CD1c-positive myeloid dendritic cell (primary cell): ENCODE measurements at regions not wholly inside any gene's neighbourhood (a gene's known extent, or its start where the extent isn't known, plus 50 kb on each side); places are given as distances from the start of the nearest gene placed in this dataset.

ENCODE experiments used
- DNase-seq: peaks from one replicate; pipeline ENCODE4 v3.0.0-alpha.2; 2016; ENCODE audit errors: extremely low spot score

DNA sequence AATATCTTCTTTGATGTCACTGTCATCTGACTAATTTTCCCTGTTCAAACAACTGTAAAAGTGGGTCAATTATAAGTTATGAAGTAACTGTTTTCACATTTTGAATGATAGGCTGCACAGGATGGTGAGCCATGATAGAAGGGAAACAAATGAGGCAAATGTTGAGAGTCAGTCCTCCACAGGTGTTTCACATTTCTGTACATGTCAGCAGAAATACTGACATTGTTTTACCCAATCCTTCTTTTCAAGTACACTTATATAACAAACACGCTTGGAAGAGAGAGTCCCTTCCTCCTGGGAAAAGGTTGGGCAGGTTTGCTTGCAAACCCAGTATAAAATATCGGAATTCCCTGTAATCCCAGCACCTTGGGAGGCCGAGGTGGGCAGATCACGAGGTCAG is 1251.5 kb downstream of the SLC16A7 start:
- DNase-seq: no peak

DNA sequence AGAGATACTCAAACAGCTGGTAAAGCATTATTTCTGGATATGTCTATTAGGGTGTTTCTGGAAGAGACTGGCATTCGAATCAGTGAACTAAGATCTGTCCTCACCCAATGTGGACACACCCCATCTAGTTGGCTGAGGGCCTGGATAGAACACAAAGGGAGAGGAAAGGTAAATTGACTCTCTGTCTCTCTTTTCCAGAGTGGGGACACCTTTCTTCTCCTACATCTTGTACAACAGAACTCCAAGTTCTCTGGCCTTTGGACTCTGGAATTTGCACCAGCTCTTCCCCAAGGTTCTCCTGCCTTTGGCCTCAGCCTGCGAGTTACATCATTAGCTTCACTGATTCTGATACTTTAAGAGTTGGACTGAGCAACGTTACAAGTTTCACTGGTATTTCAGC is 1253.9 kb downstream of the SLC16A7 start:
- DNase-seq: no peak

DNA sequence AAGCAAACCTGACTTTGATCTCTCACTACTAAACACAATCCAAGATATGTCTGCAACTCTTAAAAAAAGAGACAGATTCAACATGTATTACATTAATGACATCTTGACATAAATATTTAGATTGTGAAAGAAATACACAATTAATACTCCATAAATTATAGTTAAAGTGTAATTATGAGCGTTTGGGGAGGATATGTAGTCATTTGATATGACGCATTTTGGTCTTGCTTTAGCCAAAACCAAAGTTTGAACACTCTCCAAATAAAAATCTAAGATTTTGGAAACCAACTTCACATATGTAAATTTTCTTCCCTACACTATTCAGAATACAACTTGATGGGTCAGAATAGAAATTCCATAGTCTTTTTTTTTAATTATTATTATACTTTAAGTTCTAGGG is 1257.6 kb downstream of the SLC16A7 start:
- no peak for DNase-seq

DNA sequence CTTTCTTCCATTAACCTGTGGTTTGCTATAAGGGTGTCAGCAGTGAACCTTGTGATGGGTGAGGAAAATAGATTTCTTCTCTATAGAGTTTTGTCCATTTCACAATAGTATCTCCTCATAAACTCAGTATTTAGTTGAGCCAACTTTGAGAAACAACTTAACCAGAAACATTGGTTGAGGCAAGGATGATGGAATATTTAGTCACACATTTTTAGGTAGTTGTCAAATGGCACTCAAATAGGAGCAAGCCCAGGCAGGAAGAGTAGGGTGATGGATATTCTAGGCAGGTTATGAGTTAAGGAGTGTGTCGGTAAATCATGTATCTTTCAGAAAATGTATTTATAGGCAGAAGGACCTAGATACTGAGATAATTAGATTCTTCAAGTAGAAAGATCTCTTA is 1267.6 kb downstream of the SLC16A7 start:
- no peak for DNase-seq

DNA sequence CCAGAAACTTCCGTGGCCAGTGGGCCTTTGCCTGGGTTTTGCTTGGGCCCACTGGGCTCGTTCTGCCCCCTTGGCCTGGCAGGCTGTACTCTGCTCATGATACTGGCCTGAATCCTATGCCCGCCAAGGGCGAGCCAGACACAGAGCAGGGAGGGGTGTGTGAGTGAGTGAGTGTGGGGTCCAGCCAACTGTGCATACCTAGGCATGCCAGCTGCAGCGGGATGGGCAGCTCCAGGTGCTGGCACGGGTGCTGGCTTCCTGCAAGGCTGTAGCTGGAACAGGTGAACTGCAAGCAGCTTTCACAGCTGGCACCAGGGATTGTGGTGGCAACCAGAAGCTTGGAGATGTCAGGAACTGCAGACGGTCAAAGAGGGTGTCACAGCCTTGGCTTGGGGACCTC is 1276.4 kb downstream of the SLC16A7 start:
- DNase-seq: no peak

DNA sequence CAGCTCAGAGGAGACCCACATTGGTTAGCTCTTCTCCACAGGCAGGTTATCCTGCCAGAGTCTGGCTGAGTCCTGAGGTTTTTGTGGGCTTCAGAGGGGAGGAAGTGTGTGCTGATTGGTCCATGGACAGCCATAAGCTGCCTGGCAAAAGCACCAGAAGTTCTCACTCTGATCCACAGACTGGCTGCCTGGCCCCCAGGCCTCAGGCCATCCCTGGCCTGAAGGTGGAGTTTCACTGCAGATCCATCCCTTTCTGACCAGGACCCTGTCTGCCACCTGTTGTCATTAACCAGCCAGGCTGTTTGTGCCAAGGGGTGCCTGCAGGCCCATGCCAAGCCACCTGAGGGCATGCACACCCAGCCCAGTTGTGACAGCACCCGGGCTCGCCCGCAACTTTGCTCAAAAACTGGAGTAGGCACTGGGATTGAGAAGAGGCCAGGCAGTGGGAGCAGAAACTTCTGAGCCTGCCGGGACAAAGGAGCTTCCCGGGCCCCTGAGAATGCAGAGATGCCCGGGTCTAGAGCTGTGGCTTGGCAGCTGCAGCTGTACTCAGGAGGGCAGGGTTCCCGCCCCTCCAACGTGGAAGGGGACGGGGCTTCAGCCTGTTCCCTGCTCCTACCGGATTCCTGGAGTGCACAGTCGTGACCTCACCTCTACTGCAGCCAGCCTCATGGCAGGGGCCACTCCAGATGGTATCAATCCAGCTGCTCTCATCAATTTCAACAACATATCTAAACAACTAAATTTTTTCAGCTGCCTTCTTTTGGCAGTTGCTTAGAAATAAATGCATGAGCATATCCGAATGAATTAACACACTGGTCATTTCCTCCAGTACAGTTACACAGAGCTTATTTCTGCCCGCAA is 1277.3 kb downstream of the SLC16A7 start:
- DNase-seq: no peak

DNA sequence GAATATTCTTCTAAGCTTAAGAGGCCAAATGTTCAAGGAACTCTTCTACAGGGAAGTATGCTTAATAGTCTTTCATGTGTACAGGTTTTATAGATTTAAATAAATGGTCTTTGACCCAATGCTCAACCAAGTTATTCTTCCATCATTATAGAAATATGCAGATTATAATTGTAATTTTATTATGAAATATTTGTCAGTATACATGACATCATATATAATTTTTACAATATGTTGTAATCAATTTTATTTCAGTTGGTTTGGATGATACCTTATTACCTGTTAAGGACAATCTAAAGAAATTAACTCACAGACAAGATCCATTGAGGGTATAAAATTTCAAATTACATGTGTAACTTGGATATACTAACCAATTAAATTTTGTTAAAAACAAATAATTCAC is 1278.3 kb downstream of the SLC16A7 start:
- no peak for DNase-seq

DNA sequence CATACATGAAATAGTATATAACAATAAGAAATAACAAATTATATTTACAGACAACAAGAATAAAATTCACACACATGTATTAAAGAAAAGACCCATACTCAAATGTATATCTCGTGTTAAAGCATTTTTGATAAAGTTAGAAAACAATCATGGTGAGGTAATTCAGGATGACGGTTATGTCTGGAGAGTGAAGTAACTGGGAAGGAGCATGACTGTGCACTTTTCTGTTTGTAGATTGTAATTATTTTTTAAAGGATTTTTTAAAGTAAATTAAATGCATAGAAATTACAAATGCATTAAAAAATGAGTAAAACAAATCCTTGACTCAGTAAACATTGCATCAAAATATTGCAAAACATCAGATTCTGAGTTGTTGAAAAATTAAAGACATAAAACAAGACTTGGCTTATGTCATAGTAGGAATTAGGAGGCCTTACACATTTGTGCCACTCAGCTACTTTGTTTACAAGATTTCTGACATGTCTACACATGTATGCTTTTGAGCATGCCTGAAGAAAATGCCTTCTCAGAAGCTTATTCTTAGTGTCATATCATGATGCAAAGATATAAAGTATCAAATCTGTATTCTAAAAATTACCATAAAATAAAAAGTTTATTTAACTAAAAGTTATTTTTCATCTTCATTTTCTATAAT is 1325.1 kb downstream of the SLC16A7 start:
- DNase-seq: no peak

DNA sequence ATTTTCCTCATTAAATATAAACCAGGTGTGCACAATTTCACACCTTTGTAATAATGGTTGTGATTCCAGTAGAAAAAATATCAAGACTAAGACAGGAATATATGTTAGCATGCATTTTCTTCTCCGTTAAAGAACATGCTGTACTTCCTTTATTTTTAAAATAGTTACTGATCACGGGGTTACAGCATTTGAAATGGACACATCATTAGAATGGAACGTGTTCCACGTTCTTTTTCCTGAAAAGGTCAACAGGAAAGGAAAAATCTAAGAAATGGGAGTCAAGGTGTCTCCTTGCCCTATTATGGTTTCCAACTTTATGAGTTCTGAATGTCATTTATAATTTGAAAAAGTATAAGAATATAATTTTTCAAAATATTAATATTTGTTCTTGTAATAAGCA is 1325.7 kb downstream of the SLC16A7 start:
- no peak for DNase-seq

DNA sequence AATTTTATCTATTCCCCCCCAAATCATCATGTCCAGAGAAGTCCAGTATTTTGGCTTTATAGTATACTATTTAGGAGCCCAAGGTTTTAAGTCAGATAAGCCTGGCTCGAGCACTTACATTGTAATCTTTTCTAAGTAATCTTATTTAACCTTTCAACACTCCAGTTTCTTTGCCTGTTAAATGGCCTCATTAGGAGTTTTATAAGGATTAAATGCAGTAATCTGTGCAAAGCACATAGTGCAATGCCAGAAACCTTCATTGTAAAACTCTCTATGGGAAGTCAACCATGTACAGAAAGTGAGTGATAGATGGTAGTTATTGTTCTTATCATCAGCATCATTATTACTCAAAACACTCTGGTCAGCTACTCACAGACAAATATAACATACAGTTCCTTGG is 1330.4 kb downstream of the SLC16A7 start:
- DNase-seq: no peak

DNA sequence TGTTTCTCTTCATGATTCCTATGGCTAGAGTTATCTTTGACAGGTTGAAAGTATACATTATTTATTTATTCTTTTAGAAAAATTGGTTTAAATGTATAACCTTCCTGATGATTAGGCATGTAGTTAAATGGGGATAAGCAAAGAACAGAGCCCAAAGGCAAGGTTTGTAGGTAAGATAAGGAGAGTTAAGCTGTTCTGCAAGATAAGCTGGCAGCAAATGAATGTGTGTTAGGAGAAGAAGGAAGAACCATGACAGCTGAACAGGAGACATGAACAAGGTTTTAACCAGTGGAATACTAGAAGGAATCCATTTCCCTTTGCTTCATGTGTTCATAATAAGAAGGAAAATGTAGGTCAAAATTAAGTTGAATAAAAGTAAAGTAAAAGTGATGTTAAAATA is 1330.1 kb upstream of the USP15 start:
- no peak for DNase-seq

DNA sequence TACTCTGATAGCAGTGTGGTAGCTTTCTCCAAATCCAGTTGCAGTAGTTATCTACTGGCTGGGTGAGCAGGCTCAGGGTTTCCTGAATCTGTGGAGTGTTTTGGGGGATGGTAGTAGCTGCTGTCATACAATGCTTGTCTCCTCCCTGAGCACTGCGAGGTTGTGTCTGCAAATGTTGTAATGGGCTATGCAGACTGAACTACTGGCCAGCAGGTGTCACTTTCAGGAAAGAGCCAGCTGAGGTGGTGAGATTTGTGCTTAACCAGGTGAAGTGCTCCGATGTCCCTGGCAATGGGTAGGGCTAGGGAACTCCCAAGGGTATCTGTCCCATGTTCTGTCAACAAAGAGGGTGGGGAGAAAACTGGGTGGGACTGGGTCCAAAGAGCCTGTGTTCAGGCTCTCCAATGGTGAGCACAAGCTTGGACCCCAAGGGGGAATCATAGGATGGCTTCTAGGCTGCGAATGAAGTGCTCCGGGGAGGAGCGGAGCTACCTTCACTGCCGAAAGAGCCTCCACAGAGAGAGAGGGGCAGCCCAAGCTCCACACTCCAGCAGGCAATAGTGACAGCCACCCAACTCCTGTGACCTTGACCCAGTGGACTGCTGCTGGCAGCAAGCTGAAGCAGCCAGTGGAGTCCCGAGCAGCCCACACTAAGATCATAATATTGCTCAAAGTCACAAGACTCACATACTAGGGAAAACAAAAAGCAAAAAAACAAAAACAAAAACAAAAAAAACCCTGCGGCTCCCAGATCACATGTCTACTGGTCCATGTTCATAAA is 1324.0 kb upstream of the USP15 start:
- DNase-seq: no peak

DNA sequence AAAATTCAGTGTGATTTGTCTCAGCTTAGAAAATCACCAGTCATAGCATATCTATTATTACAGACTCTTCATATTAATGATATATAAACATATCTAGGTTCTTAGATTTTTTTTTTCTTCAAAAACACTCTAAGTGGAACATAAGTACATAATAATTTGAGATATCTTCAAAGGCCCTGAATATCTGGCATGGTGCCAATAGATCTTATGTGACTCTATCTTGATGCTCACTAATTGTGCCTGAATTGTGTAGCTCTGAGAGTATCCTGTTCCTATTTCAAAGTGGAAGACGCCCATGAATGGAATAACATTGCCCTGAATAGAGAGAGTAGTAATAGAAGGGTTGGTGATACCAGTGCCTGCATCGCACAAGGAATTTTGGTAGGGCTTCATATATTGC is 1312.7 kb upstream of the USP15 start:
- DNase-seq: no peak

DNA sequence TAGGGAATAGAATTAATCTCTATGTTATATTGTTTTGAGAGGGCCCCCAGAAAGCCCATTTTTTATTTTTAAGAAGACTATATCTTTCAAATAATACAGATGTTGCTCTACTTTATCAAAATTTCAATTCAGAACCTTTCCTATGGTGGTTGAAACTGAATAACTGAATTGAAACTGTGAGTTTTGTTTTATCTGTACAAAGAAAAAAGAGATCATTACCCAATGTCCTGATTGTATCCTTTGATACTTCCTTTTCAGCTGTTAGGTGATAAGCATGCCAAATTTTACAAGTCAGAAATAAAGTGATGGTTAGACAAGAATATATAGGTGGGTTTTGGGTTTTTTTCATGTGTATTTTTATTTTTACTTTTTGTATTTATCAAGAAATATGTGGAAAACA is 1293.1 kb upstream of the USP15 start:
- DNase-seq: no peak

DNA sequence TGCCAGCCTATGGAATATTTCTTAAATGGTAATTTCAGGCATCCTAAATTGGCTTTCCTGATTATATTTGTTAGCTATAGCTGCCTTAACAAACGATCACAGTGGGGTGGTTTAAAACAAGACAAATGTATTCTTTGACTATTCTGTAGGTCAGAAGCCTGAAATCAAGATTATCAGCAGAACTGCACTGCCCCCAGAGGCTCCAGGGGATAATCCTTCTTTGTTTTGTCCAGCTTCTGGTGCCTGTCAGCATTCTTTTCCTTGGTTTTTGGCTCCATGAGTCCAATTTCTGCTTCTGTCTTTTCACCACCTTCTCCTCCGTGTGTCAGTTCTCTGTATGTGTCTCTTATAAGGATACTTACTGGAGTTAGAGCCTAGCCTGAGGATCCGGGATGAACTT is 1282.2 kb upstream of the USP15 start:
- no peak for DNase-seq

DNA sequence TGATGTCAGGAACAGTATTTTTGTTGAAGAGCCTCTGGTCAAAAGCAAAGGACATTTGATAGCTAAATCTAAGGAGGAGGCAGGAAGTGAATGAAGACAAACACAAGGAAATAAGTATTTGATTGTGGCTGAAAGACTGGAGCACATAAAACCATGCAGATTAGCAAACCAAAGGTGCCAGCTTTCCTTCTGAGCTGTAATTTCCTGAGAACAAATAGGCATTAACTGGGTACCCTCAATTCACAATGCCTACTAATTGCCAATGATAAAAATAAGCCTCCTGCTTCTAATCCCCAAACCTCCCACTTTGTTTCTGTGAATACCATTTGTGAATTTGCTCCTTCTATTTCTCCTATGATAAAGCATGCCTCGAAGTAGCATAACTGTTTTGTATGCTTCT is 1279.6 kb upstream of the USP15 start:
- no peak for DNase-seq

DNA sequence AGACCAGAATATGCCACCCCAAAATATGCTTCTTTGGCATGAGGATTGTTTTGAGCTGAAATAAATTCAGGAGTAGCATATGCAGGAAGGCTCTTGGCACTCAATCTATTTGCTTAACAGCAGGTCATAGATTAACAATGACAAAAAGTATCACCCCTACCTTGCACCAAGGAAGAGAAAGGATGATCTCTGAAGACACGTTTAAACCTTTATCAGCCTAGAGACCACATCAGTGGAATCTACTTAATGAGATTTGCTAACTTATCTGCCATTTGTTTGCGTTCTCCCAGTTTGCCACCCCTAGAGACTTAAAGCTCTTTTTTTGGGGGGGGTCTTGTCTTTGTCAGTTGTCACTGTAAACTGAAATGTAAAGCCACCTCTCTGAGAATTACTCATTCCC is 1278.7 kb upstream of the USP15 start:
- no peak for DNase-seq

DNA sequence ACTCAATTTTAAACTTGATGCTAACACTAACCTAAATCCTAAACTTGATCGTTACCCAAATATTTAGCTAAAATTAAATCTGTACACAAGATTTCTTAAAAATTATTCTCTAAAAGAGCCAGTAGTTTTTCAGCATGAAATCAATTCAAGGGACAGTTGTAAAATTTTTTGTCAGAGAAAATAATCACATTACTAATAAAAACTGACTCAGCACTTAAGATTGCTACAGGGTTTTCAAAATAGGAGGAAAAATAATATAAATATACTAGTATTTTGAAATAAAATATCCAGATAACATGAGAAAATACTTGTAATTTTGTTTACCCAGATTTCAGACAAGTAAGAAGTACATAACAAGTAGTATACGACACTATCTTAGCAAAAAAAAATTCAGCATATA is 1268.1 kb upstream of the USP15 start:
- DNase-seq: no peak

DNA sequence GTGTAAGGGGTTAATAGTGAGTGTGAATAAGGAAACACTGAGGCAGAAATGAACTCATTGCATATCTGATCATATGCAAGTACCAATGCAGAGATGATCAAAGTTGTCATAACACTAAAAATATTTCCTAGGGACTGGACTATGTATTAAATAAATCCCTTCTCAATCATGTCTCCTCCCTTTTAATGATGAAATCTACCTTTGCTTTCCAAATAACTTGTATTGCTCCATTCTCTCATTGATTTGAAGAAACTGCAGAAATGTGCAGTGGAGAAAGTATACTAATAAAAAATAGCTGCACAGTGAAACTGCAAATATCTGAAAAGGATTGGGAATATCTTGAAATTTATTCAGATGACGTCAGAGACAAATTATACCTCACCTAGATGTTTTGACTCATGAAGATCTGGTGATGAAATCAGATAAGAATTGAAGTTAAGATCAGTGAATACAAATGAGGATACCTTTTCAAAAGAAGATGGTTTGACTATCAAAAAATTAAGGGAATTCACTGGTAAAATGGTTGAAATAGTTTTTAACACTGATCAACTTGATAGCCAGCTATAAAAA is 1264.9 kb upstream of the USP15 start:
- DNase-seq: no peak

DNA sequence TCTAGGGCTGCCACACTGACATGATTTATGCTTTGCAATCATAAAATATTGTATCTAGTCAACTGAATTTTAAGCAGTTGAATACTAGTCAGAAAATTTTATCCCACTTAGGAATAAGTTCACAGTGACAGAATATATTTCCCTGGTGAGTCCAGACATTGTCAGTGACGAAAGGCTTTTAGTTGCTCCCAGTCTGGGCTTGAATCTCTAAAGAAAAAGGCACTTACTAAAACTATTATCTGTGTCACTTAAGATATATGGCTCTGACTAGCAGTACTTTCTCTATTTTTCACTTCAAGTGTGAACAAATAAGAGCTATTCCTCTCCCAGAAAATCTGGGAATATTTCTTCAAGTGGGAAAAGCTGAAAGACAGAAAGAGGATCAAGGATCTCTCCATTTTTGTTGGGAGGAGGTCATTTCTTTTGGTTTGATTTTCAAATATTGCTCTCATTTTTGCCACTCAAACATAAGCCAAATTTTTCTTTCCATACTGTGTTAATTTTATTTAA is 1262.3 kb upstream of the USP15 start:
- DNase-seq: no peak

DNA sequence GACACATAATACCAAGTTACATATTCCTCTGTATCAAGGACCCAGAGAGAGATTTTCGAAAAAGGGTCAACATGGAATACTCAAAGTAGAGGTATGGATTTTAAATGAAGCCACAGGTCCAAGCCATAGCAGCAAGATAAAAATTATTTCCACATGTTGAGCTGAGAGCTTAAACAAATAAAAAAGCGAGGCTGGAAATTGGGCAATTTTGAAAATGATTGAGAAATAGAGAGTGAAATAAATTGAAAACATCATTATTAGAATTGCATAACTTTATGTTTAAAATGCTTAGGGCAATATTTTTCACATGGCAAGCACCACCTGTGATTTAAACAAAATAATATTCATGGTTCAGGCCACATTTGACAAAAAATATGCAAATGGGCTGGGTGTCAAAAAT is 1251.0 kb upstream of the USP15 start:
- DNase-seq: no peak

DNA sequence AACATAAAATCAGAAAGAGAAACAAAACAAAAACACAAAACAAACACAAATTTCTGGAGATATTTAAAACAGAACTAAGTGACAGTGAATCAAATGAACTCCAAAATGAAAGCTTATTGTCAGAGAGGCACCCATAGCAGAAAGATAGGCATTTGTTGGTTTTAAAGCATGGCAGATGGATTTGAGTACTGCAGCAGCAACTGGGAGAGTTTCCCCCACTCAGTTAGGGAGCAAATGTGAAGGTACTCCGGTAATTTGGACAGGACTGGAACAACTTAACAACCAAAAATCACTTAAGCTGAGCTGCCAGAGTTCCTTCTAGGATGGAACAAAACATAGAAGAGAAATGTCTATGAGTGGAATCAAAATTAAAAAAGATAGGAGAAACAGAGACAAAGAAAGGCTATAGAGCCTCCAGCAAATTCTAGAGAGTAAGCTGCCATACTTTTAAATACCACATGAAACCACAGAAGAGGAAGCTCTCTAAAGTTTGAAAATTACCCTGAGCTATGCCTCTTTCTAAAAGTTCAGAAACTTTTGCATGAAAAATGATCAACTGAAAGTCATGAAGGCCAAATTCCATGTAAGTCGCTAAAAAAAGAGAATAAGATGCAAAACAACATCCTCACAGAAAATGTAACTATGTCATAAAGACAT is 1248.3 kb upstream of the USP15 start:
- DNase-seq: no peak
